DLD1 (cell line): ENCODE measurements at regions not wholly inside any gene's neighbourhood (a gene's known extent, or its start where the extent isn't known, plus 50 kb on each side); places are given as distances from the start of the nearest gene placed in this dataset.
"Not testable (repeated sequence)": the region's sequence is repeated elsewhere in the genome, so short reads cannot be mapped to it uniquely, and the experiment has no call there.

Source experiments
- in situ Hi-C: cut with HindIII; loops from 2 replicates; pipeline ENCODE4 v1.10.0; 2017; ENCODE audit warnings: low sequenced_read_pairs

DNA sequence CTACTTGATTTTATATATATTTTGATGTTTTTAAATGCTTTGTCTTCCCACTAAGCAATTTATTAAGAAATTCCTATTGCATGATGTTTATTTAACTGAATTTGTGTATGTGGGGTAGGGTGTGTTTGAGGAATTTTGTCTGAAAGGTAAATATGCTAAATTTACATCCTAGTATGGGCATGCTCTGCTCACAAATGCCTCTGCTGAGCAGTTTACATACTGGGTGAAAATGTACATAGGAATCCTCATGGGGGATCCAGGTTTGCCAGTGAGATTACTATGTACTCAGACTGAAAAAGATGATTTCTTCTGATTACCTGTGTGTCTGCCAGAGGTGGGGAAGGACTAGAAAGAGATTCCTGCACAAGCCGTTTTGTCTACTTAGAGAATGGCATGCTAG, 126.6 kb downstream of the DISP1 start:
- in situ Hi-C loops: no loop called here

DNA sequence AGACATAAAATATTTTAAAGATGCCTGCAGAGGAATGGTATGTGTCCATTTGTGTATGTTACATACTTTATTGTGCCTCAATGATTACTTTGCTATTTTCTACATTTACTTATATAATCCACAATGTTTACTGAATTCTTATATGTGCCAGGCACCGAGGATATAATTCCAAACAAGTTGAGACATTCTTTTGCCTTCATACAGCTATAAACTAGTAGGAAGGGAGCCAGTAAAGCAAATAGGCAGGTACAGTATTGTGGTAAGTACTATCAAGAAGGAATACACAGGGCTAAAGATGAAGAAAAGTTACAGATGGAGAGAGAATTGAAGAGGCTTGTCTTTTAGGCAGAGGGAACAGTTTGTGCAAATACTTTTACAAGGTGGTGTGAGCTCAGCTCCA, 131.6 kb downstream of the DISP1 start:
- in situ Hi-C loops: no loop called here

GRCh38 chr1:222948079-222948478, 133.2 kb downstream of the DISP1 start:
- in situ Hi-C loops: no loop called here

DNA sequence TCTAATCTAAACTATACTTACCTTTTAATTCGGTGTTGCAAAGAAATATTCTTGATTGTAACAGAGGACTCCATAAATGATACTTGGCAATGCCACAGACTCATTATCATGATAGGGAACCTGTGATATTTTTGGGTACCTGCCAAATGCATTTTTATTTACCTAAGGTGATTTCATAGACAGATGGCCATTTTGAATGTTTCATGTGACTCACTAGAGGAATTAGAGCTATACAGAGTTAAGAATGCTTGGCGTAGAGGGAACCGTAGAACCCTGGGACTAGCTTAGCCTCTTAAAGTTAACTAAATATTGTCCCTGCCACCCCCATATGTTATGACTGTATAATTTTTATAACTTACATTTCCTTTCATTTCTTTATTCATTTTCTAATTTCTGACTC, 136.1 kb downstream of the DISP1 start:
- in situ Hi-C loops: no loop called here

DNA sequence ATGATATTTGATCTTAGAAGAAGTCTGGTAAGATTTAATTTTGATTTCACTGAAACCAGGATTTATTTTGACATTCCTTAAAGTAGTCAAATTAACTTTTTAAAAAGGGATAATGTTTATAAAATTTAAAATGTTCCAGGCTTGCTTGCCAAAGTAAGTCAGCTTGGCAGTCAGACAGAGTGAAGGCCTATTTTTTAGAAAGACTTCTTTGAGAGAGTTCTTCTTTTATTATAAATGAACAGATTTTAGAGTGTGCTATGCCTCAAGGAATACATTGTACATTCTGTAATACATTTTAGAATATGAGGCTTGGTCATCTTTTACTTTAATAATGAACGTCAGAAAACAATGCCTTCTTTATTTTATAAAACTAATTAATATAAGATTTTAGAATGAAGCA, 138.7 kb downstream of the DISP1 start:
- in situ Hi-C loops: no loop called here

DNA sequence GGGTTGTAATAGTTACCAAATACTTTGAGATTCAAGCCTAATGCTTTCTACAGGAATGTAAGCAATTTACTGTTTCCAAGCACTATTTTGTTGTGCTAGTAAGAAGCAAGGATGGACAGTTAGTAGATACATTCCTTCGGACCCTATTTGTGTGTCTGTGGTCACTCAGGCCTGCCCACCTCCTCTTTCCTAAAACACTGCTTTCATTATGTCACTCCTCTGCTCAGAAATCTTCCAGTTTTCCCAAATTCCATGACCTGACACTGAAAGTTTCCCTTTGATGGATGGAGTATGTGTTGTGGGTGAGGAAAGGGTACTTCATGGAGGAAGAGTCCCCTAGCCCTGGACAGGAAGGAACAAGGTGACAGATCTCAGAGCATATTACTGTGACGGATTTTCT, 141.1 kb downstream of the DISP1 start:
- in situ Hi-C loops: no loop called here

DNA sequence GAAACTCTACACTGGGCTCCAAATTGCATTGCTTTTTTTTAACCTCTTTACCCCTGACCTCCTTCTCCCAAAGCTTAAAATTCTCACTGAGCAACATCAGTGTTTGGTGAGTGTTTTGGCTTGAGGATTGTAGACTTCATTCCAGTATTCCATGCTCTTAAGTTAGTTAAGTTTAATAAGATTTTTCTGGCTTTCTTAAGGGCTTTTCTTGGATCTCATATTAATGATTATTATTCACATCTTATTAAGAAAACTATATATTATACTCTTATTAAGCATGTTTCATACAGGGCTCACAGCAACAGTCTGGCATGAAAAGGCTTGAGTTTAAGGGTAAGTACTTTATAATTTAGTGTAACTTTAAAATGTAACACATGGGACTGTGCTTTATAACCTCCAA, 141.8 kb downstream of the DISP1 start:
- in situ Hi-C loops: no loop called here

DNA sequence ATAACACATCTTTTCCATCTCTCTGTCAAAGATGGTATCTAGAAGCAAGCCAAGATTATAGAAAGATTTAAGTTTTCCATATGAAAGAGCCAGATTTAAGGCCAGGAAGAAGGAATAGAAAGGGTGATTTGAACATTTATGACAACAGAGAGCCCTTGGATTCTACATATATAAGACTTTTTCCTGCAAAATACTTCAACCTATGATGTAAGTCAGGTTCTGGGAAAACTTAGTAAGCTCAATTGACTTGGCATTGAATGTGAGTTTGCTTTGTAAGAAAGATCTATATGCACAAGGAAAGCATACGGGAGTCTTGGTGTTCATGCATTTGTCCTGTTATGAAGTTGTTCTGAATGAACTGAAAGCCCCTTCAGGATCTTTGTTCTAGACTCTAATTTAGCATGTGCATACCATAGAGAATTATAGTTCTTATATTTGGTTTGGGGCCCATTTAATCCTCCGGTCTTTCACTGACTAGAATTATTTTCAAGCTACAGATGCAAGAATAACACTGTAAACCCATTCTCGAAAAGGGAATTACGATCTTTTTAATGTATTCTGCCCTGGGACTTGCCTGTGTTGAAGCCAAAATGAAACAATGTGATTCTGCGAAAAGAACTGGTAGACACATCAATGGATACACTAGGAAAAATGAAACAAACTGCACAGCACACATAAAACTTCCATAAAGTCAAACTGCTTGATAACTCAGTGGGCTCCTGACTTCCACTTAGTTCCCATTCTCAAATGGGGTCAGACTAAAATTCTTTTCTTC, 152.8 kb downstream of the DISP1 start:
- in situ Hi-C loops: no loop called here

DNA sequence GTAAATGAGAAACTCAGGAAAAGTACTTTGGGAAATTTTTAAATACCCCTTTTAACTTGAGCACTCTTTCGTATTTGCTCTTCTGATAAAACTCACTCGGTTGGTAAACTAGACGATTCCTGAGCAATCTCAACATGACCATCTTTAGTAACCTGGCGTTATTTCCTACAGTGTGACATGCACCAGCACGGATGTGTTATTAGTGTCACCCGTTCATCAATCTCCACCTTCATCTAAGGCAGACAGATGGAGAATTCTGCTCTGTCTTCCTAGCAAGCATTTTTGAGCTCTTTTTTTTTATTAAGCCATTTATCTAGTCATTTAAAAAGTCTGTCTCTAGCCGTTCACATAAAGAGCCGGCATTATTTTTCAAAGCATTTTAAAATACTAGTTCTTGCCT, 155.2 kb downstream of the DISP1 start:
- in situ Hi-C loops: no loop called here

DNA sequence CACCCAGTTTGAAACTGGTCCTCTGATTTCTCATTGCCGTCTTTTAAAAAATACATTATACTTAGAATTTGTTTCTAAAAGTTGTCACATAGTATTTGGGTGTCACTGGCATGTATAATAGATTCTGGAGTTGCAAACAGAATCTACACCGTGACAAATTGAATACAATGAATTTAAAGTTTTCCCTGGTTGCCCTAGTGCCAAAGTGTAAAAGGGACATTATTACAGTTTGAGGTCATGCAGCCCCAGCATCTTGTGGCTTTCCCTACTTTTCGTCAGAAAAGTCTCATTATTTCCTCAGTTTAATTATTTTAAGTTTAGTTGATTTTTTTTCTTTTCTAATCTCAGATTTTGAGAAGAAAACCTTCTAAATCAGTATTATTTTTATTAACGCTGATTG, 155.9 kb downstream of the DISP1 start:
- in situ Hi-C loops: no loop called here

DNA sequence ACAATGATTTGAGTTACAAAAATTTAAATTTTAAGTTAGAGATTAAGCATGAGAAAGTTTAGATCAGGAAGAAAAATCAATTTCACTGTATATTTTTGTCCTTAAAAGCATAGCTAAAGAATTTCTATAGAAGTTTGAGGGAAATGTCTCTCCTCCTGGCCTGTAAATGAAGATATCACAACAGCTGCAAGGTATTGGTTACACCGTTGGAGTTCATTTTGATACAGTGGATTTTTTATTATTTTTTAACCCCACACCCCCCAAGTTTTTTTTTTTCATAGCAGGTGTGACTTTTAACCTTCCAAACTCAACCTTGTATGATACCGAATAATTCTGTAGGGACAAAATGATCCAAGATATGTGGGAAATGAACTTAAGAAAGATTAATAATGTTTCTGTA, 156.3 kb downstream of the DISP1 start:
- in situ Hi-C loops: no loop called here

- in situ Hi-C loops: no loop called here
Observed at GRCh38 chr1:222973561-222973960, 158.7 kb downstream of the DISP1 start.

DNA sequence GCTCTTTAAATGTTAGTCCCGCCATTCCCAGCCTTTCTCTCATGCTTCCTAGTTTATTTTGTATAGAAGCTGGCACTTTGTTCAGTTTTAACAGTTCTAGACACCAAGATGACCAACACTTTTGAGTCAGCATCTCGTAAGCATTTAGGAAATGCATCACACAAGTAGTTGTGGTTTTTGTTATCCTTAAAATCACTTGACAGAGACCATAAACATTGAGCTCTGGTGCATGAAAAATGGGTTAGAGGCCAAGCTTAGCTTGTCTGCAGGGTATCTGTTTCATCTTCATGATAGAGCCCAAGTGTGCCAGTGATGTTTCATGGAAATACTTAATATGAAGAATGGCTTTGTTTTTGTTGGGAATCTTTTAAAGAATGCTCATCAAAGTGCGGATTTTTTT, 159.7 kb downstream of the DISP1 start:
- in situ Hi-C loops: no loop called here

DNA sequence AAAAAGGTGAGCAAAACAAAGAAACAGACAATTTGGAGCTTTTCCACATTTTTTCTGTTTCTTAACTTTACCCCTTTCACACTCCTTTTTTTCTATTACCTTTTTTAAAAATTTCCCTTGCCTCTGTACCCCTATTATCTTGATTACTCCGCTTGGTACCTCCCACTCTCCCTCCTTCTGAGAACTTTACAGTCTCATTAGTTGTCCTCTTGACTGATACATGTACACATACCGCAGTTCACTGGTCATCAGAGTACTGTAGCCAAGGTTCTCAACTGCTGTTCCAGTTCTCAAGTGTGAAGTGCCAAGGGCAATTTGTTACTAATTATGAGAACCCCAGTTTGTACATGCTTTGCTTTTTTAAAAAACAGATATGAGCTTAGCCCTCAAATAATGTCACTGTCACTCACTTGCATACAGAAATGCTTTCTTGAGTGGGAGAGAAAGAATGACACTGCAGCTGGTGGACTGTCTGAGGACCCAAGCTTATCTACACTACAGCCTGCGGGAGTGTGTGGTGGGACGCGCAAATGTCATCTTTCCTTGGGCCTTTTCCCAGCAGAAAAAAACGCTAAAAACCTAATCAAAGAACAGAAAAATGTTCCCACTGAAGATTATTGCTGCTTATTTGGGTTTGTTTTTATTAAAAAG, 160.8 kb downstream of the DISP1 start:
- in situ Hi-C loops: no loop called here

- in situ Hi-C loops: no loop called here
Observed at GRCh38 chr1:222976453-222976852, 161.6 kb downstream of the DISP1 start.

DNA sequence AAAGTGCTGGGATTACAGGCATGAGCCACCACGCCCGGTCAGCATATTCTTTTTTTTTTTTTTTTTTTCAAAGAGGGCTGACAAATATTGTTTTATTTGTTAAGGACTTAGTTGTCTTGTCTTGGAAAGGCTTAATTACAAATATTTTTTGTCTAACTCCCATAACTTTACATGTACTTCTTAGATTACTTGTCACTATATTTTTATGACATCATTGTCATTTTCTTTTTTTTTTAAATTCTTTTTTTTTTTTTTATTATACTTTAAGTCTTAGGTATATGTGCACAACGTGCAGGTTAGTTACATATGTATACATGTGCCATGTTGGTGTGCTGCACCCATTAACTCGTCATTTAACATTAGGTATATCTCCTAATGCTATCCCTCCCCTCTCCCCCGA, 162.5 kb downstream of the DISP1 start:
- in situ Hi-C loops: not testable (repeated sequence)

GRCh38 chr1:222979561-222979960, 163.5 kb downstream of the TLR5 start:
- in situ Hi-C loops: no loop called here

GRCh38 chr1:222987674-222988076, 155.4 kb downstream of the TLR5 start:
- in situ Hi-C loops: no loop called here

DNA sequence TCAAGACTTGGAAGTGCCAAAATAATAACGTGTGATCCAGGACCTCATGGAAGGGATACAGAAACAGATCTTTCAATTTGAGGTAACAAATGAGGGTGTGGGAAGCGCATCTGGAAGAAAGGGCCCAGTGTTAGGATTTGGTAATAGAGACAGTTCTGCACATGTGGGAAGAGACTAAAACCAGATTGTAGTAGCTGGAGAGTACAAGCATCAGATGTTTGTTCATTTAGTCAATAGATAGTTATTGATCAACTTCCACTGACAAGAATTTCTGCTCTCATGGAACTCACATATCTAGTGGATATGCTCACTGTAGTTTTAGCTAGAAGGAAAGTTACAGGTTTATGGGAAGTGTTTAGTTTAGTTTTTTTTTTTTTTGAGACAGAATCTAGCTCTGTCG, 153.6 kb downstream of the TLR5 start:
- in situ Hi-C loops: no loop called here

GRCh38 chr1:222991177-222991576, 151.9 kb downstream of the TLR5 start:
- in situ Hi-C loops: loop anchor here (5.0 kb wide), 1 partner anchor 41 kb away; no protein-coding TSS in a partner anchor

DNA sequence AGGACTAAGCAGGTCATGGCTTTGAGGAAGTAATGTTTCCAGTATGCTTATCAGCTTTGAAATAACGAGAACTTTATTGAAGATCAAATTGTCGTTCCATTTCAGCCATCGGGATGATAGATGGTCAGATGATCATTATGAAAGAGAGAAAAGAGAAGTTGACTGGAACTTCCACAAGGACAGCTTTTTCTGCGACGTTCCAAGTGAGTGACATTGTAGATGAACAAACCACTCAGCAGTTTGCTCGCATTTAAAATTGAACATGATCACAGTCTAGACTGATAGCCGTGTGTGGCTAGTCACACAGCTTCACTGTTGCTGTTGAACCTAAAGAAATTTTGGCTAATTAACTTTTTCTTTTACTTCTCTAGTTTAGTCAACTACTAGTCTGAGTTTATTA, 151.1 kb downstream of the TLR5 start:
- in situ Hi-C loops: loop anchor here (5.0 kb wide), 1 partner anchor 40 kb away; no protein-coding TSS in a partner anchor

- in situ Hi-C loops: loop anchor here (5.0 kb wide), 1 partner anchor 38 kb away; no protein-coding TSS in a partner anchor
Observed at GRCh38 chr1:222994511-222995235, 148.4 kb downstream of the TLR5 start.
